ENCODE measurements at regions not wholly inside any gene's neighbourhood (a gene's known extent, or its start where the extent isn't known, plus 50 kb on each side); places are given as distances from the start of the nearest gene placed in this dataset.
"Not testable (repeated sequence)": the region's sequence is repeated elsewhere in the genome, so short reads cannot be mapped to it uniquely, and the experiment has no call there.

GRCh38 chr3:27034255-27034654 lies 334.9 kb downstream of the NEK10 start:
- Mint-ChIP-seq H3K27ac (no peak overlapping the region), H3K4me3 (no peak overlapping the region), H3K36me3 (no peaks in the 10 kb centered on the region), H3K9me3 (peaks cover 0 to 8% (median 4%) of the 10 kb centered on the region in 7 donors), H3K4me1 (no peaks in the 10 kb centered on the region), H3K27me3 (ENCODE audit: low read depth in 3 of 3) (peaks cover 0 to 2% (median 2%) of the 10 kb centered on the region in 3 donors)
- Histone ChIP-seq H3K36me3 (replicated peaks in 1 of 2; ENCODE audit: control insufficient read depth in 1 of 2, insufficient read depth in 2 of 2, low read length in 2 of 2) (no peaks in the 10 kb centered on the region), H3K27me3 (ENCODE audit: control insufficient read depth in 2 of 2, insufficient read depth in 2 of 2, low read length in 2 of 2) (no peaks in the 10 kb centered on the region), H2AFZ (ENCODE audit: insufficient read depth, low read depth, low read length, poor library complexity, severe bottlenecking) (no peak overlapping the region), H3K4me3 (replicated peaks in 1 of 3; ENCODE audit: low read depth in 2 of 3, low read length in 3 of 3) (no peak overlapping the region), H3K9ac (ENCODE audit: insufficient read depth, low read length, poor library complexity, severe bottlenecking) (no peak overlapping the region), H3K27ac (ENCODE audit: low read depth in 1 of 2, low read length in 2 of 2) (no peak overlapping the region), H4K20me1 (ENCODE audit: insufficient read depth, low read length) (no peaks in the 10 kb centered on the region), H3K79me2 (ENCODE audit: insufficient read depth, low read length) (no peaks in the 10 kb centered on the region), H3K4me1 (ENCODE audit: control insufficient read depth in 1 of 2, insufficient read depth in 2 of 2, low read length in 2 of 2) (no peaks in the 10 kb centered on the region), H3K4me2 (replicated peaks; ENCODE audit: extremely low read depth, low read length, poor library complexity, severe bottlenecking) (no peak overlapping the region), H3K9me3 (replicated peaks in 1 of 2; ENCODE audit: control insufficient read depth in 1 of 2, insufficient read depth in 1 of 2, low read length in 2 of 2) (peaks cover 0 to 5% of the 10 kb centered on the region in 2 donors)
- DNase-seq = no peak
- no peak for TF ChIP-seq CTCF (IDR thresholded peaks at IDR 0.05)
- intact Hi-C loops (cut with micrococcal nuclease) = no loop called here

GRCh38 chr3:27040674-27041073 lies 328.5 kb downstream of the NEK10 start:
- H3K4me3 Mint-ChIP-seq = no peak overlapping the region
- Histone ChIP-seq H3K4me2 (replicated peaks; ENCODE audit: extremely low read depth, low read length, poor library complexity, severe bottlenecking) (no peak overlapping the region), H3K27me3 (ENCODE audit: control insufficient read depth in 2 of 2, insufficient read depth in 2 of 2, low read length in 2 of 2) (no peaks in the 10 kb centered on the region), H3K4me3 (replicated peaks in 1 of 3; ENCODE audit: low read depth in 2 of 3, low read length in 3 of 3) (no peak overlapping the region), H3K79me2 (ENCODE audit: insufficient read depth, low read length) (no peaks in the 10 kb centered on the region), H2AFZ (ENCODE audit: insufficient read depth, low read depth, low read length, poor library complexity, severe bottlenecking) (no peak overlapping the region), H3K27ac (ENCODE audit: low read depth in 1 of 2, low read length in 2 of 2) (no peak overlapping the region), H3K9me3 (replicated peaks in 1 of 2; ENCODE audit: control insufficient read depth in 1 of 2, insufficient read depth in 1 of 2, low read length in 2 of 2) (no peaks in the 10 kb centered on the region), H4K20me1 (ENCODE audit: insufficient read depth, low read length) (no peaks in the 10 kb centered on the region), H3K9ac (ENCODE audit: insufficient read depth, low read length, poor library complexity, severe bottlenecking) (no peak overlapping the region), H3K36me3 (replicated peaks in 1 of 2; ENCODE audit: control insufficient read depth in 1 of 2, insufficient read depth in 2 of 2, low read length in 2 of 2) (no peaks in the 10 kb centered on the region), H3K4me1 (ENCODE audit: control insufficient read depth in 1 of 2, insufficient read depth in 2 of 2, low read length in 2 of 2) (no peaks in the 10 kb centered on the region)
- DNase-seq = no peak
- intact Hi-C loops (cut with micrococcal nuclease) = no loop called here
- H3K4me1 Mint-ChIP-seq = no peaks in the 10 kb centered on the region
- no peak for TF ChIP-seq CTCF (IDR thresholded peaks at IDR 0.05)
- no peaks in the 10 kb centered on the region for H3K36me3 Mint-ChIP-seq
- H3K27me3 Mint-ChIP-seq (ENCODE audit: low read depth in 3 of 3) = peaks cover 0 to 2% (median 2%) of the 10 kb centered on the region in 3 donors
- H3K27ac Mint-ChIP-seq = no peak overlapping the region
- H3K9me3 Mint-ChIP-seq = peaks cover 2 to 7% (median 4%) of the 10 kb centered on the region in 7 donors

GRCh38 chr3:27042541-27042940 lies 326.6 kb downstream of the NEK10 start:
- H4K20me1 ChIP-seq (ENCODE audit: insufficient read depth, low read length); H3K27me3 Mint-ChIP-seq (ENCODE audit: low read depth in 3 of 3); H3K4me1 Mint-ChIP-seq; H3K4me3 Mint-ChIP-seq; H3K27ac Mint-ChIP-seq; H3K36me3 Mint-ChIP-seq; intact Hi-C loops (cut with micrococcal nuclease); H3K79me2 ChIP-seq (ENCODE audit: insufficient read depth, low read length); H3K4me2 ChIP-seq (replicated peaks; ENCODE audit: extremely low read depth, low read length, poor library complexity, severe bottlenecking); H3K9me3 Mint-ChIP-seq; H3K9me3 ChIP-seq (replicated peaks in 1 of 2; ENCODE audit: control insufficient read depth in 1 of 2, insufficient read depth in 1 of 2, low read length in 2 of 2); H3K27me3 ChIP-seq (ENCODE audit: control insufficient read depth in 2 of 2, insufficient read depth in 2 of 2, low read length in 2 of 2); H2AFZ ChIP-seq (ENCODE audit: insufficient read depth, low read depth, low read length, poor library complexity, severe bottlenecking); DNase-seq; H3K4me1 ChIP-seq (ENCODE audit: control insufficient read depth in 1 of 2, insufficient read depth in 2 of 2, low read length in 2 of 2); H3K9ac ChIP-seq (ENCODE audit: insufficient read depth, low read length, poor library complexity, severe bottlenecking); H3K27ac ChIP-seq (ENCODE audit: low read depth in 1 of 2, low read length in 2 of 2); H3K36me3 ChIP-seq (replicated peaks in 1 of 2; ENCODE audit: control insufficient read depth in 1 of 2, insufficient read depth in 2 of 2, low read length in 2 of 2); H3K4me3 ChIP-seq (replicated peaks in 1 of 3; ENCODE audit: low read depth in 2 of 3, low read length in 3 of 3): not testable (repeated sequence)
- 100% methylated on average over 1 of the region's 2 CpGs for WGBS (ENCODE audit: insufficient coverage)
